ENCODE measurements at regions not wholly inside any gene's neighbourhood (a gene's known extent, or its start where the extent isn't known, plus 50 kb on each side); places are given as distances from the start of the nearest gene placed in this dataset.

DNA sequence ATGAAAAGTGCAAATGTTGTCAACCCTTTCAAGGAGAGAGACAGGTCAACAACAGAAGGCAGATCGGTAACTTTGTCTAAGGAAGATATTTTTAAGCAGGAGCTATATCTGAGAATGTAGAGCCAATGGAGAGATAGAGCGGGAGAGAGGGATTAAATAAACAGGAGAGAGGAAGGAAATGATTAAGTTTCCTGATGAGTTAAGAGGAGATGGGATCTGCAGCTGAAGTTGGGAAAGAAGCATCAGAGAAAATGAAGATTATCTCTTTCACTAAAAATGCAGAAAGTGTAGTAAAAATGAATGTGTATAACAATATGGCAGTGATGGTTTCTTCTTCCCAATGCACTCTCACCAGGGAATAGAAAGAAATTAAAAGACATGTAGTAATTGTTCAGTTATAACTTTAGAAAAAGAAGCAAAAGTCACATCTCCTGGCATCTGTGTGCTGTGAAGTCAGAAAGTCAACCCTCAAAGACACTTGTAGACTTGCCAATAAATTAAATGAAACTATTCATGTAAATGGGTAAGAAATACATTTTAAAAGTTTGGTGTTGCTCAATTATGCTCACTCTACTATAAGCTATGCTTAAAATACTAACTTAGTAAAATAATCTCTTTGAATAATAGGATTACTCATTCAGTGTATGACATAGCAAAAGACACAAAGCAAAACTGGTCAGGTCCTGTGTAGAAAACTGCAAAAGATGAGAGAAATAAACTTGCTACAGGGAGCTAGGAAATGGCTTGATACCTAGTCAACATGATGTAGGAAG is 264.6 kb downstream of the ZIC4 start:
- TF ChIP-seq, protein P1, sequence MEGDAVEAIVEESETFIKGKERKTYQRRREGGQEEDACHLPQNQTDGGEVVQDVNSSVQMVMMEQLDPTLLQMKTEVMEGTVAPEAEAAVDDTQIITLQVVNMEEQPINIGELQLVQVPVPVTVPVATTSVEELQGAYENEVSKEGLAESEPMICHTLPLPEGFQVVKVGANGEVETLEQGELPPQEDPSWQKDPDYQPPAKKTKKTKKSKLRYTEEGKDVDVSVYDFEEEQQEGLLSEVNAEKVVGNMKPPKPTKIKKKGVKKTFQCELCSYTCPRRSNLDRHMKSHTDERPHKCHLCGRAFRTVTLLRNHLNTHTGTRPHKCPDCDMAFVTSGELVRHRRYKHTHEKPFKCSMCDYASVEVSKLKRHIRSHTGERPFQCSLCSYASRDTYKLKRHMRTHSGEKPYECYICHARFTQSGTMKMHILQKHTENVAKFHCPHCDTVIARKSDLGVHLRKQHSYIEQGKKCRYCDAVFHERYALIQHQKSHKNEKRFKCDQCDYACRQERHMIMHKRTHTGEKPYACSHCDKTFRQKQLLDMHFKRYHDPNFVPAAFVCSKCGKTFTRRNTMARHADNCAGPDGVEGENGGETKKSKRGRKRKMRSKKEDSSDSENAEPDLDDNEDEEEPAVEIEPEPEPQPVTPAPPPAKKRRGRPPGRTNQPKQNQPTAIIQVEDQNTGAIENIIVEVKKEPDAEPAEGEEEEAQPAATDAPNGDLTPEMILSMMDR (conservative IDR thresholded peaks at IDR 0.05; ENCODE audit: low read depth, low read length) = no peak
- no peak overlapping the region for H3K4me3 ChIP-seq (ENCODE audit: low read depth, low read length)
- no peak for DNase-seq (ENCODE audit: low read depth)

DNA sequence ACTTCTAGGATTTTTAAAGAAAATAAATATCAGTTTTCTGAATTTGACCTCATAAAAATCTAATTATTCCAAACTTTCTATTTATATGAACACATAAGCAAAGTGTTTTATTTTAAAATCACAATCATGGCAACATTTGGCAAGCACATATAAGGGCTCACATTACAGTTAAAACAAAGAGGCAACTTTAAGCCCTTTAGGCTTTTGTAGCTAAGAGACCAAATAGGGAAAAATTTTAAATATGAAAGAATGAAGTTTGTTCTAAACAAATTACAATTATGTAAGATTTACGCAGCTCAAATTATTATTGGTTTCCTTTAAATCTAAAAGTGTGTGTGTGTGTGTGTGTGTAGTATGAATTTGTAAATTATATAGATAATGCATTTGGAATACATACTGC is 267.0 kb downstream of the ZIC4 start:
- H3K4me3 ChIP-seq (ENCODE audit: low read depth, low read length) = no peak overlapping the region
- no peak for DNase-seq (ENCODE audit: low read depth)
- TF ChIP-seq, protein P1 (conservative IDR thresholded peaks at IDR 0.05; ENCODE audit: low read depth, low read length) = no peak

DNA sequence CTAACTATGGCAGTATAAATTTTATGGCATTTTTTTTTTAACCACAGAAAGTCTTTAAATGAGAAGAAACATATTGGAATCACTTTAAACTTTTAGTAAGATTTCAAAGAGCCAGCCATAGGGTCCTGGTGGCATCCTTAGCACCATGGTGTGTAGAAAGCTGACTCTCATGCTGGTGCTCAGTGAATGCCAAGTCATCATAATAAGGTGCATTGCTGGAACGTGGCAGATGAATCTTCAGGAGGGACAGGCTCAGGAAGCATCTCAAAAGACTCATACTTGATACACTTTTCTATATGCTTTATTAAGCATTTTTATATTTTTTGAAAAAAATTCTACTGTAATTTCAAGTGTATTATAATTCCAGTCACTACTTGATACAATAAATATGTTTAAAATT is 274.2 kb downstream of the ZIC4 start:
- no peak overlapping the region for H3K4me3 ChIP-seq (ENCODE audit: low read depth, low read length)
- TF ChIP-seq, protein P1 (conservative IDR thresholded peaks at IDR 0.05; ENCODE audit: low read depth, low read length) = no peak
- DNase-seq (ENCODE audit: low read depth) = no peak

DNA sequence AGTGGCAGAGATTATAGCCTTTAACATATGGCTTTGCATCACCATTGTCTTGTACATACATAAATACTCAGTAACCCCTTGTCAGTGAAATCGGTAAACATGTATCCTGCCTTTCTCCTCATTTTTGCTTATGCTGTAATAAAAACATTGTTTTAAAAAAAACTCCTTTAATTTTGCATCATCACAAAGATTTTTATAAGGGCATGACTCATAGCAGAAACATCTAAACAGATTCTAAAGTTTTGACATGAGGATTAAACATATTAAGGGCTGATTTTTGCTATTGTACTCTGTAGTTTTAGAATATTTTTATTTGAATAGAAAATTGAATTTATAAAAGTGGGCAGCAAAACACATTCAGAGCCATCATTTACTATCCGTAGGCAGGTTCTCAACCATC is 275.9 kb downstream of the ZIC4 start:
- DNase-seq (ENCODE audit: low read depth) = peak; percentile 50
- TF ChIP-seq, protein P1 (conservative IDR thresholded peaks at IDR 0.05; ENCODE audit: low read depth, low read length) = no peak
- no peak overlapping the region for H3K4me3 ChIP-seq (ENCODE audit: low read depth, low read length)

DNA sequence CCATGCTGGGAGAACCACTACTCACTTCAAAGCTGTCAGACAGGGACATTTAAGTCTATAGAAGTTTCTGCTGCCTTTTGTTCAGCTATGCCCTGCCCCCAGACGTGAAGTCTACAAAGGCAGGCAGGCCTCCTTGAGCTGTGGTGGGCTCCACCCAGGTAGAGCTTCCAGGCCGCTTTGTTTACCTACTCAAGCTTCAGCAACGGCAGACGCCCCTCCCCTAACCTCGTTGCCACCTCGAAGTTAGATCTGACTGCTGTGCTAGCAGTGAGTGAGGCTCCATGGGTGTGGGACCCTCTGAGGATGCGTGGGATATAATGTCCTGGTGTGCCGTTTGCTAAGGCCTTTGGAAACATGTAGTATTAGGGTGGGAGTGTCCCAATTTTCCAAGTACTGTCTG is 276.7 kb downstream of the ZIC4 start:
- no peak overlapping the region for H3K4me3 ChIP-seq (ENCODE audit: low read depth, low read length)
- TF ChIP-seq, protein P1 (conservative IDR thresholded peaks at IDR 0.05; ENCODE audit: low read depth, low read length) = no peak
- no peak for DNase-seq (ENCODE audit: low read depth)

DNA sequence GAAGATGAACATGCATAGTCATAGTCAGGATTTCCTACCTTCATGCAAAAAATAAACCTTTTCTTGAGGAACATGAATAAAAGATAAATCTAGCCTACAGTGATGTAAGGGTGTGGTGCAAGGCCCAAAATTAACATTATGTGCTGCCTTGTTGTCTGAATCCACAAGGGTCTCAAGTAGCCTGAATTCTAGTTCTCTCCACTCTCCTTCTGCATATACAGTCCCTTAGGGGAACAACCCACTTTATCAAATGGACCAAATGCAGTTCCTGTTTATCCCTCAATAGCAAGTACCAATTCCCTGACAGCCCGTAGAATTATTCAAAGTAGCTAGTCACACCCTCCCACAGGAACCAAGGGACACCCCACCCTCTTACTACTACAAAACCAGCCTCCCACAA is 284.0 kb downstream of the ZIC4 start:
- TF ChIP-seq, protein P1 (conservative IDR thresholded peaks at IDR 0.05; ENCODE audit: low read depth, low read length) = no peak
- no peak overlapping the region for H3K4me3 ChIP-seq (ENCODE audit: low read depth, low read length)
- DNase-seq (ENCODE audit: low read depth) = no peak

DNA sequence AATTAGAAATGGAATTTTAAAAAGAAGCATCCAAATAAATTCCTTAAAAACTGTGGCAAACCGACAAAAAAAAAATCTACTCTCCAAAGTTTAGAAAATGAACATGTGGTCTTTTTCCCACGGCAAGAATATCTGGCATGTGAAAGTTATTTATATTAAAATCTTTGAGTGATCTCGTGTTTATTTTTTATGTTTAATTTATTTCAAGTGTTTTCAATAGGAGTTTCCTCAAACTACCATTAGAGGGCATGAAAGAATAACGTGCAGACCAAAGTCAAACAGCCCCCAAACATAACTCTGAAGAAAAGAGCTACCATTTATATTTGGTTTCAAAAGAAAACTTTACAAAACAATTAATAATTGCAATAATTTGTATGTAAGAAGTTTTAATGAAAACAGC is 286.4 kb downstream of the ZIC4 start:
- H3K4me3 ChIP-seq (ENCODE audit: low read depth, low read length) = no peak overlapping the region
- DNase-seq (ENCODE audit: low read depth) = peak; percentile 72
- TF ChIP-seq, protein P1 (conservative IDR thresholded peaks at IDR 0.05; ENCODE audit: low read depth, low read length) = peak; percentile 69
